MM.1S (cell line): ENCODE measurements at regions not wholly inside any gene's neighbourhood (a gene's known extent, or its start where the extent isn't known, plus 50 kb on each side); places are given as distances from the start of the nearest gene placed in this dataset.
"Not testable (repeated sequence)": the region's sequence is repeated elsewhere in the genome, so short reads cannot be mapped to it uniquely, and the experiment has no call there.

Experiments used
- EZH2 ChIP-seq: fragments of 300-600 bp; sonication (generic); optimal IDR thresholded peaks from 2 replicates; pipeline ENCODE3; 2017; ENCODE audit warnings: low read depth, mild to moderate bottlenecking, antibody characterized with exemption, low read length, mixed read lengths
- EZH2phosphoT487 ChIP-seq: fragments of 300-600 bp; sonication (generic); IDR thresholded peaks from 2 replicates; pipeline ENCODE4 v1.6.1; 2018; ENCODE audit warnings: antibody characterized with exemption, low read length

DNA sequence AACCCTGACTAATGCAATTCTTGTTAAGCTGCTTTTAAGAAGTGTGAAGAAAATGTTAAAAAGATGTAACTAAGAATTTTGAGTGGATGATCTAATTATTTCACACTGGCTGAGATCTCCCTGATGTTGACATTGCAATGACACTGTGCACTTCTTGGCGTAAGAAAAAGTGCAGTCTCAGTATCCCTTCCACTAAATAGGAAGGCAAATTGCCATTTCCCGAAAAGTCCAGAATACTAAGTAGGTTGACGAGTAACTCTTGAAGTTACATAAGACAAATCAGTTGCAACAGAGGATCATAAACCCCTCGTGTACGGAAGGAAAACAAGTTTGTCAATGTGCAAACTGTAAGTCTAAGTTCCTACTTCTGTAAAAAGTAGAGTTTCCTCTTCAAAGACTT lies 189.9 kb downstream of the LMLN start:
- not testable (repeated sequence) for TF ChIP-seq EZH2, EZH2phosphoT487
